ENCODE measurements at regions not wholly inside any gene's neighbourhood (a gene's known extent, or its start where the extent isn't known, plus 50 kb on each side); places are given as distances from the start of the nearest gene placed in this dataset.

DNA sequence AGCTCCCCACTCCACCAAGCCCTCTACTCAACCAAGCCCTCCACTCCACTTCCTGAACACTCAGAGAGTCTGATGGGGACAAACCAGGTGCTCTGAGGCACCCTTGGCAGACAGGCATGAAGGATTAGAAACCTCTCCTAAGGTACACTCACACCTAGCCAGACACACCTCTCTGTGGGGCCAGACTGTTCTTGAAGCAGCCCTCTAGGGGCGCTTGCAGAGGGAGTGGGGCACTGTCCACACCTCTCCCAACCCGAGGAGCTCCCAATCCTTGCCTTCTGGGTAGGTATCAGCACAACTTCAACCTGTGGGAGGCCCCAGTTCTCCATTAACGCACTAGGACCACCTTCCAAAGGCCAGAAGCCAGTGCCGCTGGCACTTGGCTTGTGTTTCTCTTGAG is 108.7 kb upstream of the VSTM2B start:
- Histone ChIP-seq H3K36me3 (ENCODE audit: control insufficient read depth, insufficient read depth, low read length) (no peaks in the 10 kb centered on the region), H3K27me3 (replicated peaks; ENCODE audit: control insufficient read depth, insufficient read depth, low read length) (no peaks in the 10 kb centered on the region), H3K4me3 (replicated peaks; ENCODE audit: low read depth, low read length) (no peak overlapping the region)
- TF ChIP-seq, protein P1, sequence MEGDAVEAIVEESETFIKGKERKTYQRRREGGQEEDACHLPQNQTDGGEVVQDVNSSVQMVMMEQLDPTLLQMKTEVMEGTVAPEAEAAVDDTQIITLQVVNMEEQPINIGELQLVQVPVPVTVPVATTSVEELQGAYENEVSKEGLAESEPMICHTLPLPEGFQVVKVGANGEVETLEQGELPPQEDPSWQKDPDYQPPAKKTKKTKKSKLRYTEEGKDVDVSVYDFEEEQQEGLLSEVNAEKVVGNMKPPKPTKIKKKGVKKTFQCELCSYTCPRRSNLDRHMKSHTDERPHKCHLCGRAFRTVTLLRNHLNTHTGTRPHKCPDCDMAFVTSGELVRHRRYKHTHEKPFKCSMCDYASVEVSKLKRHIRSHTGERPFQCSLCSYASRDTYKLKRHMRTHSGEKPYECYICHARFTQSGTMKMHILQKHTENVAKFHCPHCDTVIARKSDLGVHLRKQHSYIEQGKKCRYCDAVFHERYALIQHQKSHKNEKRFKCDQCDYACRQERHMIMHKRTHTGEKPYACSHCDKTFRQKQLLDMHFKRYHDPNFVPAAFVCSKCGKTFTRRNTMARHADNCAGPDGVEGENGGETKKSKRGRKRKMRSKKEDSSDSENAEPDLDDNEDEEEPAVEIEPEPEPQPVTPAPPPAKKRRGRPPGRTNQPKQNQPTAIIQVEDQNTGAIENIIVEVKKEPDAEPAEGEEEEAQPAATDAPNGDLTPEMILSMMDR (IDR thresholded peaks at IDR 0.05; ENCODE audit: insufficient read depth, low read length, poor library complexity, severe bottlenecking): no peak
- DNase-seq (ENCODE audit: extremely low read depth, insufficient read length): no peak

DNA sequence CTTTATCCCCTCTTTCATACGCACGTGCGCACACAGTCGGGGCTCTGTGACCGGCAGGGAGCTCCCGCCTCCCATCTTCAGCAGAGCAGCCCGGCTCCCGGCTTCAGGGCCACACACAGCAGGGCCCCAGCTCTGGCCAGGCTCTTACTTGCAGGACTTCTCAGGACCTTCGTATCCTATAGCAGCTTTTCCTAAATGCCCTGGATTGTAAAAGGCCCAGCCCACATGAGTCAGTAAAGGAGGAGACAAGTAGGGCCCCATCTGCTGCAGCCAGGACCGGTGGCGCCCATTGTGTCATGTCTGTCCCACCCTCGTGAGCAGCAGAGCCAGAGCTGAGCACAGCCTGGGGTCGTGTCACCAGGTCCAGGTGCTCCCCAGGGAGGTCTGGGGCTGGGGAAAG is 107.6 kb upstream of the VSTM2B start:
- Histone ChIP-seq H3K27me3 (replicated peaks; ENCODE audit: control insufficient read depth, insufficient read depth, low read length) (no peaks in the 10 kb centered on the region), H3K4me3 (replicated peaks; ENCODE audit: low read depth, low read length) (no peak overlapping the region), H3K36me3 (ENCODE audit: control insufficient read depth, insufficient read depth, low read length) (no peaks in the 10 kb centered on the region)
- no peak for DNase-seq (ENCODE audit: extremely low read depth, insufficient read length)
- TF ChIP-seq, protein P1 (IDR thresholded peaks at IDR 0.05; ENCODE audit: insufficient read depth, low read length, poor library complexity, severe bottlenecking): no peak

DNA sequence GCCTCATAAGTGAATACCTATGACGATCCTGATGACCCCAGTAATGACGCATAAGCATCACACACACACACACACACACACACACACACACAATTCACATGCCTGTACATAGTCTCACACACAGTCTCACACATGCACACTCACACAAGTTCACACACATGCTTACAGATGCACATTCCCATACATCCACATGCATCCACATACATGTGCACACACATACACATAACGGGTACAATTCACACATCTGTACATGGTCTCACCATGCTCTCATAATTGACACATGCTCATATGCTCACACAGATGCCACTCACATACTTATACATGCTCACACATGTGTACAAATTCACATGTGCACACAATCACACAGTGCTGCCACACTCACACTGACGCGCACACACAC is 105.7 kb upstream of the VSTM2B start:
- no peaks in the 10 kb centered on the region for H3K27me3 ChIP-seq (replicated peaks; ENCODE audit: control insufficient read depth, insufficient read depth, low read length)
- DNase-seq (ENCODE audit: extremely low read depth, insufficient read length): no peak
- TF ChIP-seq, protein P1 (IDR thresholded peaks at IDR 0.05; ENCODE audit: insufficient read depth, low read length, poor library complexity, severe bottlenecking): no peak

DNA sequence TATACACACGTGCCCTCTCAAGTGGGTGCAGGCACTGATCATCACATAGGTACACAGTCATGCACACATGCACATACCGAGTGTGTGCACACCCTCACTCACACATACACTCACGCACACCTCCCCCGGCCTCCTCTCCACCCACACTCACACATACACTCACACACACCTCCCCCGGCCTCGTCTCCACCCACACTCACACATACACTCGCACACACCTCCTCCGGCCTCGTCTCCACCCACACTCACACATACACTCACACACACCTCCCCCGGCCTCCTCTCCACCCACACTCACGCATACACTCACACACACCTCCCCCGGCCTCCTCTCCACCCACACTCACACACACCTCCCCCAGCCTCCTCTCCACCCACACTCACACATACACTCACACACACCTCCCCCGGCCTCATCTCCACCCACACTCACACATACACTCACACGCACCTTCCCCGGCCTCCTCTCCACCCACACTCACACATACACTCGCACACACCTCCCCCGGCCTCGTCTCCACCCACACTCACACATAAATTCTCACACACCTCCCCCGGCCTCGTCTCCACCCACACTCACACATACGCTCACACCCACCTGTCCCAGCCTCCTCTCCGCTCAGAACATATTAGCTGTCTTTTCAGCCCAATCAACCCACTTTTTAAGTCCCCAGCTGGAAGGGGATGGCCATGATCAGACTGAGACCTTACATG is 105.2 kb upstream of the VSTM2B start:
- no peak for DNase-seq (ENCODE audit: extremely low read depth, insufficient read length)
- Histone ChIP-seq H3K27me3 (replicated peaks; ENCODE audit: control insufficient read depth, insufficient read depth, low read length) (no peaks in the 10 kb centered on the region), H3K4me3 (replicated peaks; ENCODE audit: low read depth, low read length) (no peak overlapping the region), H3K36me3 (ENCODE audit: control insufficient read depth, insufficient read depth, low read length) (no peaks in the 10 kb centered on the region)
- TF ChIP-seq, protein P1 (IDR thresholded peaks at IDR 0.05; ENCODE audit: insufficient read depth, low read length, poor library complexity, severe bottlenecking): no peak

More for the DNA sequence above, 105.7 kb upstream of the VSTM2B start:
- Histone ChIP-seq H3K36me3 (ENCODE audit: control insufficient read depth, insufficient read depth, low read length) (no peaks in the 10 kb centered on the region), H3K4me3 (replicated peaks; ENCODE audit: low read depth, low read length) (no peak overlapping the region)

DNA sequence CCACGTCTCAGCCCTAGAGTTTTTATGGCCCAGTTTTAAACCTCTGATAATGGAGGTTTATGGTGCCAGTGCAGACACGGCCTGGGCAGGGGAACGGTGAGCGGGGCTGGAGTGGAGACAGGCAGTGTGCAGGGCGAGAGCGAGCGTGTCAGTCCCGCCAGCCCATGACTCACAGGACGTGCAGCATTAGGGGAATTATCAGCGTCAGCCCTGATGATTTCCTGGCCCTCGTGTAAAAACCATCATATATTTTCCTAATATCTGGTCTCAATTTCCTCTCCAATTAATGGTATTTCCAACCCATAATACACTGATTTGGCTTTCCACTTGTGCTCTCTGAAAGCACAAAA is 104.6 kb upstream of the VSTM2B start:
- no peaks in the 10 kb centered on the region for H3K36me3 ChIP-seq (ENCODE audit: control insufficient read depth, insufficient read depth, low read length)
- DNase-seq (ENCODE audit: extremely low read depth, insufficient read length): no peak
- no peaks in the 10 kb centered on the region for H3K27me3 ChIP-seq (replicated peaks; ENCODE audit: control insufficient read depth, insufficient read depth, low read length)
- no peak overlapping the region for H3K4me3 ChIP-seq (replicated peaks; ENCODE audit: low read depth, low read length)
- TF ChIP-seq, protein P1 (IDR thresholded peaks at IDR 0.05; ENCODE audit: insufficient read depth, low read length, poor library complexity, severe bottlenecking): no peak

DNA sequence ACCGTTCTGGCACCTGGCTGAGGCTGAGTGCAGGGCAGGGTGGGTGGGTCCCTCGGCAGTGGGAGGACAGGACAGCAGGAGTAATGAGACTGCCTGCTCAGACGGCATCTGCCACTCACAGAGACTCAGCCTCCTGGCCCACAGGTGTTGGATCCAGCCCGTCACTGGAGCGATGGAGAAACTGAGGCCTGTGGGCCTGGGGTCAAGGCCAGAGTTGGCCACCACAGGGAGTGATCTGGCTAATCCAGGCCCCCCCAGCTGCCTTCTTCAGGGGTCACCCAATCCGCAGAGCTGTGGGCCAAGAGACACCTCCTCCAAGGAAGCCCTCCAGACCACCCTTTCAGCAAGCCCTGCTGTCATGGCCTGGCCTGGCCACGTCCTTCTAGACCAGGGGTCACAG is 103.7 kb upstream of the VSTM2B start:
- TF ChIP-seq, protein P1 (IDR thresholded peaks at IDR 0.05; ENCODE audit: insufficient read depth, low read length, poor library complexity, severe bottlenecking): no peak
- H3K27me3 ChIP-seq (replicated peaks; ENCODE audit: control insufficient read depth, insufficient read depth, low read length): no peaks in the 10 kb centered on the region
- H3K4me3 ChIP-seq (replicated peaks; ENCODE audit: low read depth, low read length): no peak overlapping the region
- no peak for DNase-seq (ENCODE audit: extremely low read depth, insufficient read length)
- H3K36me3 ChIP-seq (ENCODE audit: control insufficient read depth, insufficient read depth, low read length): no peaks in the 10 kb centered on the region
